Ishikawa (cell line): ENCODE measurements at regions not wholly inside any gene's neighbourhood (a gene's known extent, or its start where the extent isn't known, plus 50 kb on each side); places are given as distances from the start of the nearest gene placed in this dataset.

ENCODE experiments used
- CEBPB ChIP-seq: IDR thresholded peaks from 2 replicates; pipeline ENCODE4 v1.6.1; 2012
- CREB1 ChIP-seq: IDR thresholded peaks from 2 replicates; pipeline ENCODE4 v1.6.1; 2012; ENCODE audit warnings: low read depth
- EGR1 ChIP-seq: IDR thresholded peaks from 2 replicates; pipeline ENCODE4 v1.6.1; 2012
- EP300 ChIP-seq: IDR thresholded peaks from 2 replicates; pipeline ENCODE4 v1.6.1; 2012; ENCODE audit warnings: borderline replicate concordance
- FOXM1 ChIP-seq: IDR thresholded peaks from 2 replicates; pipeline ENCODE4 v1.6.1; 2012; ENCODE audit warnings: low read depth, borderline replicate concordance
- MAX ChIP-seq: IDR thresholded peaks from 2 replicates; pipeline ENCODE4 v1.6.1; 2012
- NFIC ChIP-seq: IDR thresholded peaks from 2 replicates; pipeline ENCODE4 v1.6.1; 2012
- RAD21 ChIP-seq: IDR thresholded peaks from 2 replicates; pipeline ENCODE4 v1.6.1; 2012; ENCODE audit warnings: low read depth
- REST ChIP-seq: IDR thresholded peaks from 2 replicates; pipeline ENCODE4 v1.6.1; 2012; ENCODE audit warnings: low read depth, mild to moderate bottlenecking
- TAF1 ChIP-seq: IDR thresholded peaks from 2 replicates; pipeline ENCODE4 v1.6.1; 2012; ENCODE audit warnings: low read depth, mild to moderate bottlenecking
- TCF12 ChIP-seq: IDR thresholded peaks from 2 replicates; pipeline ENCODE4 v1.6.1; 2012; ENCODE audit warnings: low read depth
- TEAD4 ChIP-seq: IDR thresholded peaks from 2 replicates; pipeline ENCODE4 v1.6.1; 2012
- USF1 ChIP-seq: IDR thresholded peaks from 2 replicates; pipeline ENCODE4 v1.6.1; 2012
- YY1 ChIP-seq: IDR thresholded peaks from 2 replicates; pipeline ENCODE4 v1.6.1; 2012; ENCODE audit warnings: low read depth
- ZBTB7A ChIP-seq: IDR thresholded peaks from 2 replicates; pipeline ENCODE4 v1.6.1; 2012; ENCODE audit warnings: low read depth

DNA sequence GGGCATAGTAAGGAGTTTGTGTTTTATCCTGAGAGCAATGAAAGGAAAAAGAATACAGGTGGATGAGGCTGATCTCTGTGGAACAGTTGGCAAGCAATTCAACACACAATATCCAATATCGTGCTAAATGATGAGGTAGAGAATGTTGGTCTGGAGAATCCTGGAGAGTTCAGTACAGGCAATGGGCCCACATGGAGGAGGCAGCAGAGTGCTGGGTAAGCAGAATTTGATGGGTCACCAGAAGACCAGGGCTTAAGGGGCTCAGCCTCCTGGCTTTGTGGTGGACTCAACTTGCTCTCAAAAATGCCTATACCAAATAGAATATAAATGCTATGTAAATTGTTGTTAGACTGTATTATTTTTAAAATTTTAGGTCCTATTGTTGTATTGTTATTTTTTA, 271.5 kb upstream of the JARID2 start:
- TF ChIP-seq MAX, result no peak
- TF ChIP-seq NFIC, result no peak
- no peak for TF ChIP-seq ZBTB7A
- no peak for TF ChIP-seq USF1

- TF ChIP-seq MAX, result no peak
- TF ChIP-seq YY1, result no peak
- no peak for TF ChIP-seq TEAD4
- TF ChIP-seq TCF12, result no peak
- no peak for TF ChIP-seq CEBPB
- no peak for TF ChIP-seq NFIC
- TF ChIP-seq USF1, result no peak
- TF ChIP-seq EGR1, result no peak
- no peak for TF ChIP-seq FOXM1
- no peak for TF ChIP-seq CREB1
- no peak for TF ChIP-seq EP300
- no peak for TF ChIP-seq ZBTB7A
- no peak for TF ChIP-seq REST
- TF ChIP-seq RAD21, result no peak
- no peak for TF ChIP-seq TAF1
Measured at GRCh38 chr6:14974792-14975470, 270.9 kb upstream of the JARID2 start.

GRCh38 chr6:14975471-14975817, 270.4 kb upstream of the JARID2 start:
- TF ChIP-seq EP300 (no peak), MAX (no peak), CREB1 (no peak), YY1 (no peak), EGR1 (no peak), FOXM1 (no peak), REST (no peak), NFIC (no peak), TEAD4 (no peak), USF1 (no peak), TAF1 (no peak), RAD21 (no peak), TCF12 (no peak), ZBTB7A (no peak), CEBPB (no peak)

DNA sequence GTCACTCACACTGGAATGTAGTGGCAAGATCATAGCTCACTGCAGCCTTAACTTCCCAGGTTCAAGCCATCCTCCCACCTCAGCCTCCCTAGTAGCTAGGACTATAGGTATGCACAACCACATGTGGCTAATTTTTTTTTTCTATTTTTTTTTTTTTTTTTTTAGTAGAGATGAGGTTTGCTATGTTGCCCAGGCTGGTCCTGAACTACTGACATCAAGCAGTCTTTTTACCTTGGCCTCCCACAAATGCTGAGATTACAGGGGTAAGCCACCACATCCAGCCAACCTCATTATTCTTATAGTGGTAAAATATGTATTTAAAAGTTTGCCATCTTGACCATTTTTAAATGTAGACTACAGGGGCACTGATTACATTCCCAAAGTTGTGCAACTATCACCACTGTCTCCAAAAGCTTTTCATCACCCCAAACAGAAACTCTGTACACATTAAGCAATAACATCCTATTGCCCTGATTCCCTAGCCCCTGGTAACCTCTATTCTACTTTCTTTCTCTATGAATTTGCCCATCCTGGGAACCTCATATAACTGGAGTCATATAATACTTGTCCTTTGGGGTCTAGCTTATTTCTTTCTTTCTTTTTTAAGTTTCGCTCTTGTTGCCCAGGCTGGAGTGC, 268.0 kb upstream of the JARID2 start:
- TF ChIP-seq ZBTB7A (no peak), RAD21 (no peak), EGR1 (no peak), CREB1 (no peak), YY1 (no peak), NFIC (no peak), USF1 (no peak), TAF1 (no peak), CEBPB (no peak), REST (no peak), TCF12 (no peak), EP300 (no peak), MAX (no peak), FOXM1 (no peak), TEAD4 (no peak)
